Vagina (tissue), 2 donors: ENCODE measurements at regions not wholly inside any gene's neighbourhood (a gene's known extent, or its start where the extent isn't known, plus 50 kb on each side); places are given as distances from the start of the nearest gene placed in this dataset.
"Not testable (repeated sequence)": the region's sequence is repeated elsewhere in the genome, so short reads cannot be mapped to it uniquely, and the experiment has no call there.

Experiments used
- DNase-seq, 2 donors: peaks; one replicate each; pipeline ENCODE4 v3.0.0-alpha.2; 2017; ENCODE audit errors: extremely low spot score in 2 of 2
- H3K27ac ChIP-seq: fragments of 200-600 bp; sonication (generic); one replicate; pipeline ENCODE4 v1.5.1; 2019
- H3K27me3 ChIP-seq: fragments of 200-600 bp; sonication (generic); one replicate; pipeline ENCODE4 v1.5.1; 2019
- H3K36me3 ChIP-seq, 2 donors: fragments of 200-600 bp; sonication (generic); one replicate each; pipeline ENCODE4 v1.5.1; 2017 to 2019
- H3K4me1 ChIP-seq: fragments of 200-600 bp; sonication (generic); one replicate; pipeline ENCODE4 v1.5.1; 2019
- H3K4me3 ChIP-seq, 2 donors: fragments of 200-600 bp; sonication (generic); 1 replicate in 1 of 2; 2 replicates in 1 of 2; pipeline ENCODE4 v1.5.1; 2016 to 2019
- H3K9me3 ChIP-seq: fragments of 200-600 bp; sonication (generic); one replicate; pipeline ENCODE4 v1.5.1; 2019
- POLR2A ChIP-seq, 2 donors: fragments of 450-650 bp; IDR thresholded peaks; one replicate each; pipeline ENCODE4 v1.6.1; 2017; ENCODE audit warnings: antibody characterized with exemption in 2 of 2, mild to moderate bottlenecking in 2 of 2, moderate library complexity in 2 of 2
- POLR2AphosphoS5 ChIP-seq, 2 donors: sonication (generic); formaldehyde crosslinking; IDR thresholded peaks; one replicate each; pipeline ENCODE4 v1.9.0; 2017; ENCODE audit warnings: antibody characterized with exemption in 2 of 2, mild to moderate bottlenecking in 2 of 2, low read depth in 1 of 2; ENCODE audit not compliant: insufficient read depth in 1 of 2
- intact Hi-C: fragments of 100-400 bp; cut with DNase I; formaldehyde crosslinking; loops from one replicate; pipeline ENCODE4 v1.15.1; 2023
- TF ChIP-seq, protein P1 (sequence below), 3 experiments: fragments of 450-650 bp in 2 of 3; fragments of 200-600 bp in 1 of 3; sonication (generic) in 1 of 3; IDR thresholded peaks; one replicate each; pipeline ENCODE4 v1.5.1; 2017 to 2019; ENCODE audit warnings: antibody characterized with exemption in 3 of 3, mild to moderate bottlenecking in 2 of 3, moderate library complexity in 2 of 3

- no peak for DNase-seq
- Histone ChIP-seq H3K4me3 (no peak overlapping the region), H3K9me3 (no peaks in the 10 kb centered on the region), H3K36me3 (no peaks in the 10 kb centered on the region), H3K27ac (no peak overlapping the region), H3K4me1 (no peaks in the 10 kb centered on the region), H3K27me3 (no peaks in the 10 kb centered on the region)
- intact Hi-C loops, result no loop called here
- TF ChIP-seq POLR2A (IDR thresholded peaks at IDR 0.05) (no peak), POLR2AphosphoS5 (IDR thresholded peaks at IDR 0.05; ENCODE audit: insufficient read depth in 1 of 2, low read depth in 1 of 2) (no peak)
- TF ChIP-seq, protein P1, sequence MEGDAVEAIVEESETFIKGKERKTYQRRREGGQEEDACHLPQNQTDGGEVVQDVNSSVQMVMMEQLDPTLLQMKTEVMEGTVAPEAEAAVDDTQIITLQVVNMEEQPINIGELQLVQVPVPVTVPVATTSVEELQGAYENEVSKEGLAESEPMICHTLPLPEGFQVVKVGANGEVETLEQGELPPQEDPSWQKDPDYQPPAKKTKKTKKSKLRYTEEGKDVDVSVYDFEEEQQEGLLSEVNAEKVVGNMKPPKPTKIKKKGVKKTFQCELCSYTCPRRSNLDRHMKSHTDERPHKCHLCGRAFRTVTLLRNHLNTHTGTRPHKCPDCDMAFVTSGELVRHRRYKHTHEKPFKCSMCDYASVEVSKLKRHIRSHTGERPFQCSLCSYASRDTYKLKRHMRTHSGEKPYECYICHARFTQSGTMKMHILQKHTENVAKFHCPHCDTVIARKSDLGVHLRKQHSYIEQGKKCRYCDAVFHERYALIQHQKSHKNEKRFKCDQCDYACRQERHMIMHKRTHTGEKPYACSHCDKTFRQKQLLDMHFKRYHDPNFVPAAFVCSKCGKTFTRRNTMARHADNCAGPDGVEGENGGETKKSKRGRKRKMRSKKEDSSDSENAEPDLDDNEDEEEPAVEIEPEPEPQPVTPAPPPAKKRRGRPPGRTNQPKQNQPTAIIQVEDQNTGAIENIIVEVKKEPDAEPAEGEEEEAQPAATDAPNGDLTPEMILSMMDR (IDR thresholded peaks at IDR 0.05), result no peak
Observed at GRCh38 chr5:120823328-120823727, 359.2 kb downstream of the PRR16 start.

GRCh38 chr5:120831646-120832045, 367.5 kb downstream of the PRR16 start:
- H3K27ac ChIP-seq, H3K9me3 ChIP-seq, H3K4me1 ChIP-seq, H3K4me3 ChIP-seq, DNase-seq, intact Hi-C loops, H3K27me3 ChIP-seq, H3K36me3 ChIP-seq: not testable (repeated sequence)

- Histone ChIP-seq H3K4me1 (no peaks in the 10 kb centered on the region), H3K27ac (no peak overlapping the region), H3K36me3 (no peaks in the 10 kb centered on the region), H3K27me3 (no peaks in the 10 kb centered on the region), H3K4me3 (no peak overlapping the region), H3K9me3 (no peaks in the 10 kb centered on the region)
- TF ChIP-seq POLR2AphosphoS5 (IDR thresholded peaks at IDR 0.05; ENCODE audit: insufficient read depth in 1 of 2, low read depth in 1 of 2), result no peak
- no peak for TF ChIP-seq POLR2A (IDR thresholded peaks at IDR 0.05)
- TF ChIP-seq, protein P1 (IDR thresholded peaks at IDR 0.05), result no peak
- intact Hi-C loops, result no loop called here
- no peak for DNase-seq
Observed at GRCh38 chr5:120841830-120842229, 377.7 kb downstream of the PRR16 start.

- Histone ChIP-seq H3K4me1 (no peaks in the 10 kb centered on the region), H3K4me3 (no peak overlapping the region), H3K27ac (no peak overlapping the region), H3K9me3 (no peaks in the 10 kb centered on the region), H3K27me3 (no peaks in the 10 kb centered on the region), H3K36me3 (no peaks in the 10 kb centered on the region)
- intact Hi-C loops, result no loop called here
- DNase-seq, result no peak
- TF ChIP-seq, protein P1 (IDR thresholded peaks at IDR 0.05), result no peak
- TF ChIP-seq POLR2A (IDR thresholded peaks at IDR 0.05) (no peak), POLR2AphosphoS5 (IDR thresholded peaks at IDR 0.05; ENCODE audit: insufficient read depth in 1 of 2, low read depth in 1 of 2) (no peak)
Observed at GRCh38 chr5:120843390-120843980, 379.4 kb downstream of the PRR16 start.

DNA sequence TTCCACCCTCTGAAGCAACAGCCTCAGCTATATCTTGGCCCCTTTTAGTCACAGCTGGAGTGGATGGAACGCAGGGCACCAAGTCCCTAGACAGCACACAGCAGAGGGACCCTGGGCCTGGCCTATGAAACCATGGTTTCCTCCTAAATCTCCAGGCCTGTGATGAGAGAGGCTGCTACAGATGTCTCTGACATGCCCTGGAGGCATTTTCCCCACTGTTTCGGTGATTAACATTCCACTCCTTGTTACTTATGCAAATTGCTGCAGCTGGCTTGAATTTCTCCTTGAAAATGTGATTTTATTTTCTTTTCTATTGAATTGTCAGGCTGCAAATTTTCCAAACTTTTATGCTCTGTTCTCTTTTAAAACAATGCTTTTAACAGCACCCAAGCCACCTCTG, 384.8 kb downstream of the PRR16 start:
- no peak for DNase-seq
- no peak overlapping the region for H3K4me3 ChIP-seq
- no peaks in the 10 kb centered on the region for H3K4me1 ChIP-seq
- intact Hi-C loops, result no loop called here
- TF ChIP-seq POLR2AphosphoS5 (IDR thresholded peaks at IDR 0.05; ENCODE audit: insufficient read depth in 1 of 2, low read depth in 1 of 2) (no peak), POLR2A (IDR thresholded peaks at IDR 0.05) (no peak)
- TF ChIP-seq, protein P1 (IDR thresholded peaks at IDR 0.05), result no peak
- H3K9me3 ChIP-seq, result no peaks in the 10 kb centered on the region
- H3K27me3 ChIP-seq, result no peaks in the 10 kb centered on the region
- H3K27ac ChIP-seq, result no peak overlapping the region
- H3K36me3 ChIP-seq, result no peaks in the 10 kb centered on the region
